ENCODE measurements at regions not wholly inside any gene's neighbourhood (a gene's known extent, or its start where the extent isn't known, plus 50 kb on each side); places are given as distances from the start of the nearest gene placed in this dataset.

DNA sequence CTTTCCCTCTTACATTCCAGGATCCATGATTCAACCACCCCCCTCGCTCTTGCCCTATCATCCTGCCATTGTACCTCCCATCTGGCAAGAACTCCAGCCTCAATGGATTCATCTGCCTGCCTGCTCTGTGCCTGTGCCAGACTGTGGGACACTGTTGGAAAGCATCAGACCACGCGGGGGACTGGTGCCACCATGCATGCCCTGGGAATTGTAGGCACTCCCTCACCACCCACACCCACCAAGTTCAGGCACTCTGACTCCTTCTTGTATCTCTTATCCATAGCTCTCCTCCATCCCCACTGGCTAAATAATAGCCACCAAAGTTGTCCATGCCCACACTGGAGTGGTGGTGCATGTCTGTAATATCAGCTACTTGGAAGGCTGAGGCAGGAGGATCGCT, 143.8 kb downstream of the TPRA1 start:
- no peaks in the 10 kb centered on the region for H3K36me3 ChIP-seq (ENCODE audit: control insufficient read depth, insufficient read depth, low read length)
- no peaks in the 10 kb centered on the region for H3K27me3 ChIP-seq (replicated peaks; ENCODE audit: control insufficient read depth, insufficient read depth, low read length)
- TF ChIP-seq, protein P1, sequence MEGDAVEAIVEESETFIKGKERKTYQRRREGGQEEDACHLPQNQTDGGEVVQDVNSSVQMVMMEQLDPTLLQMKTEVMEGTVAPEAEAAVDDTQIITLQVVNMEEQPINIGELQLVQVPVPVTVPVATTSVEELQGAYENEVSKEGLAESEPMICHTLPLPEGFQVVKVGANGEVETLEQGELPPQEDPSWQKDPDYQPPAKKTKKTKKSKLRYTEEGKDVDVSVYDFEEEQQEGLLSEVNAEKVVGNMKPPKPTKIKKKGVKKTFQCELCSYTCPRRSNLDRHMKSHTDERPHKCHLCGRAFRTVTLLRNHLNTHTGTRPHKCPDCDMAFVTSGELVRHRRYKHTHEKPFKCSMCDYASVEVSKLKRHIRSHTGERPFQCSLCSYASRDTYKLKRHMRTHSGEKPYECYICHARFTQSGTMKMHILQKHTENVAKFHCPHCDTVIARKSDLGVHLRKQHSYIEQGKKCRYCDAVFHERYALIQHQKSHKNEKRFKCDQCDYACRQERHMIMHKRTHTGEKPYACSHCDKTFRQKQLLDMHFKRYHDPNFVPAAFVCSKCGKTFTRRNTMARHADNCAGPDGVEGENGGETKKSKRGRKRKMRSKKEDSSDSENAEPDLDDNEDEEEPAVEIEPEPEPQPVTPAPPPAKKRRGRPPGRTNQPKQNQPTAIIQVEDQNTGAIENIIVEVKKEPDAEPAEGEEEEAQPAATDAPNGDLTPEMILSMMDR (IDR thresholded peaks at IDR 0.05; ENCODE audit: insufficient read depth, low read length, poor library complexity, severe bottlenecking), result no peak
- no peak overlapping the region for H3K4me3 ChIP-seq (replicated peaks; ENCODE audit: low read depth, low read length)
- no peak for DNase-seq (ENCODE audit: extremely low read depth, insufficient read length)

DNA sequence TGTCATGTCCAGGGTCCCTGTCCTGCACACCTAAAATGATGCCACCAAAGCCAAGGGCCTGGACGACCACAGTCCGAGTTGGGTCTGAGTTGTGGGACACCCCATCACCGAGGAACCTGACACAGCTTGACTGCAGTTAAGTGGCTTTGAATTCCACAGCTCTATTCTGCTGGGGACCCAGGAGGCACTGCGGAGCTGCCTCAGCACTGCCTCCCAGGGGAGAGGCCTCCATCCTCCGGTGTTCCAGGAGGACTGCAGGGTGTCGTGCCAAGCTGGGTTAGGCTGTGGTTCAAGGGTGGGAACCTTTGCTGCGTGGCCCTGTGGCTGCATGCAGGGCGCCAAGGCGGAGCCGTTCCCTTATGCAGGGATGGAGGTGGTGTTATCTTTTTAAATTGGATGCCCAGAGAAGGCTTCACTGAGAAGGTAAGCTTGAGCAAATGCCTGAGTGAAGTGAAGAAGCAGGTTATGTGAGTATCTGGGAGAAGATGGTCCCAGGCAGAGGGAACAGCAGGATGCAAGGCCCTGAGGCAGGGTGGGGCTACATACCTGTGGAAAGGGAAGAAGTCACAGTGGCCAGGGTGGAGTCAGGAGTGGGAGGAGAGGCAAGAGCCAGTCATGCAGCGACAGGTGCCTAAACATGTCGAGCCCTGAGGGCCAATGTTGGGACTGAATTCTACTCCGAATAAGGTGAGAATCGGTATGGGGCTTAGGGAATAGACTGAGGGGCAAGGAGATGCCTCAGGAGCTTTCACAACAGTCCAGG, 144.8 kb downstream of the TPRA1 start:
- TF ChIP-seq, protein P1 (IDR thresholded peaks at IDR 0.05; ENCODE audit: insufficient read depth, low read length, poor library complexity, severe bottlenecking), result no peak
- no peaks in the 10 kb centered on the region for H3K36me3 ChIP-seq (ENCODE audit: control insufficient read depth, insufficient read depth, low read length)
- no peak for DNase-seq (ENCODE audit: extremely low read depth, insufficient read length)
- no peak overlapping the region for H3K4me3 ChIP-seq (replicated peaks; ENCODE audit: low read depth, low read length)
- no peaks in the 10 kb centered on the region for H3K27me3 ChIP-seq (replicated peaks; ENCODE audit: control insufficient read depth, insufficient read depth, low read length)

DNA sequence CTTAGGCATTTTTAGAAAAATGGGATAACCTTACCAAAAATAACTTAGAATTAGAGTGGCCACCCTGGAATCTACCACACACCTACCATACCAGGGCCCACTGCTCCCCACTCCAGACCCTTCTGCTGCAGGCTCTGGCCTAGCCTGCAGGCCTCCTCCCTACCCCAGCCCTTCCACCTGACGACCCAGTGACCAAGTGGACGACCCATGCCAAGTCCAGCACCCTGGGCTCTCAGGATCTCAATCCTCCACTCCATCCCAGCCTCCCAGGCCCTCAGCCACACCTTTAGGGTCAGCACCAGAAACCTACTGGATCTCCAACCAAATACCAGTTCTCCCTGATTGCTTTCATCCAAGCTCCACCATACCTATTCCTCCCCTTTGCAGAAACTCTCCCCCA, 145.8 kb downstream of the TPRA1 start:
- no peak overlapping the region for H3K4me3 ChIP-seq (replicated peaks; ENCODE audit: low read depth, low read length)
- no peak for DNase-seq (ENCODE audit: extremely low read depth, insufficient read length)
- H3K27me3 ChIP-seq (replicated peaks; ENCODE audit: control insufficient read depth, insufficient read depth, low read length), result no peaks in the 10 kb centered on the region; the same call in 1 of the 2 replicates
- TF ChIP-seq, protein P1 (IDR thresholded peaks at IDR 0.05; ENCODE audit: insufficient read depth, low read length, poor library complexity, severe bottlenecking), result no peak
- H3K36me3 ChIP-seq (ENCODE audit: control insufficient read depth, insufficient read depth, low read length), result no peaks in the 10 kb centered on the region

DNA sequence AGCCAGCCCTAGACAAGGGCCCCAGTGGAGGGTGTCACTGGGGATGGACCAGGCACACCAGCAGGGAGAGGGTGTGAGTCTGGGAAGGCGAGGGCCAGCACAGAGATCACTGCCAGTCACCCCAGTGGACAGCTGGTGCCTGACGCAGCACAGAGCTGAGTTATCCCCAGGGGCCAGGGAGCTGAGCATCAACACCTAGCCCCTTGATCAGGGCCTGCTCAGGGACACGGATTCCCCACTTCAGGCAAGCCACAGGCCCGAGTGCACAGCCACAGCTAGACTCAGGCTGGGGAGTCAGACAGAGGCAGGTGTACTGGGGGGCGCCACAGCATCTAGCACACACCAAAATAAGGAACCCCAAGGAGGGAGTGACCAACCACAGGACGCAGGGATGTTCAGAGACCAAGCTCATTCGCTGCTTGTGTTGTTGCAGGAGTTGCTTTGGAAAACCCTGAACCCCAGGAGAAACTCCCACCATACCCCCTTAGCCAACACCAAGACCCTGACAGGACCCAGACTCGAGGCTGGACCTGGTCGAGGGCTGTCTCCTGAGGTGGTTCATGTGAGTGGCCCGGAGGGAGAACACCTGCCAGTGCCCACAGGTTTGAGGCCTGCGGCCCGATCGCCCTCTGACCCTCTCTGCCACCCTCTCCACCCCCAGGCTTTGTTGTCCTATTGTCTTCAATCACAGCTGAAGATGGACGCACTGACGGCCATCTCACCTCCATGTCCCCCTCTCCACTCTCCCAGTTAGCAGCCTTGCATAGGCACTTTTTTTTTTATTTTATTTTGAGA, 146.8 kb downstream of the TPRA1 start:
- Histone ChIP-seq H3K36me3 (ENCODE audit: control insufficient read depth, insufficient read depth, low read length) (no peaks in the 10 kb centered on the region), H3K27me3 (replicated peaks; ENCODE audit: control insufficient read depth, insufficient read depth, low read length) (no peaks in the 10 kb centered on the region; the same call in 1 of the 2 replicates), H3K4me3 (replicated peaks; ENCODE audit: low read depth, low read length) (no peak overlapping the region)
- DNase-seq (ENCODE audit: extremely low read depth, insufficient read length), result no peak
- TF ChIP-seq, protein P1 (IDR thresholded peaks at IDR 0.05; ENCODE audit: insufficient read depth, low read length, poor library complexity, severe bottlenecking), result no peak

DNA sequence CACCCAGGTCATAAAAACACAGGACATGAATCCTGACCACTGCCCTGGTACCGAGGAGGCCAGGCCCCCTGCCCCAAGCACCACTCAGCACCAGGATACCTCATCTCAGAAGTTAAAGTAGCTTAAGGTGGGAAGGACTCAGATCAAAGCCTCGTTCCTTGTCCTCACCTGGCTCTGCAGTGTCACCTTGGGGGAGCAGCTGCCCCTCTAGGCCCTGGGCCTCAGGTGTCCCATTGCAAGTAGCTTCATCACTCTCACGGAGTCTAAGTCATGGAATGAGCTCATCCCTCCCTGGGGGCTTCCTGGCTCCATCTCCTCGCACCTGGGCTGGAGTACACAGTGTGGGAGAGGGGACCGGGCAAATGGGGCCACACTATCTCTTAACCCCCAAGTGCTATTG, 148.0 kb downstream of the TPRA1 start:
- no peak for DNase-seq (ENCODE audit: extremely low read depth, insufficient read length)
- Histone ChIP-seq H3K4me3 (replicated peaks; ENCODE audit: low read depth, low read length) (no peak overlapping the region), H3K36me3 (ENCODE audit: control insufficient read depth, insufficient read depth, low read length) (no peaks in the 10 kb centered on the region), H3K27me3 (replicated peaks; ENCODE audit: control insufficient read depth, insufficient read depth, low read length) (no peaks in the 10 kb centered on the region; the same call in 1 of the 2 replicates)
- TF ChIP-seq, protein P1 (IDR thresholded peaks at IDR 0.05; ENCODE audit: insufficient read depth, low read length, poor library complexity, severe bottlenecking), result no peak

Data from GM06990 (cell line).